IMR-90 (cell line): ENCODE measurements at regions not wholly inside any gene's neighbourhood (a gene's known extent, or its start where the extent isn't known, plus 50 kb on each side); places are given as distances from the start of the nearest gene placed in this dataset.

ENCODE experiments used
- CTCF ChIP-seq: conservative IDR thresholded peaks from 2 replicates; pipeline ENCODE4 v1.5.1; 2012; ENCODE audit warnings: mild to moderate bottlenecking, low read depth, low read length, improper control_type of control experiment
- FOS ChIP-seq: fragments of 150-350 bp; IDR thresholded peaks from 2 replicates; pipeline ENCODE4 v1.6.1; 2016; ENCODE audit warnings: low read depth, low read length

- TF ChIP-seq CTCF (no peak), FOS (no peak)
Measured at GRCh38 chr18:73535990-73536389, 611.6 kb downstream of the FBXO15 start.
